ENCODE measurements at regions not wholly inside any gene's neighbourhood (a gene's known extent, or its start where the extent isn't known, plus 50 kb on each side); places are given as distances from the start of the nearest gene placed in this dataset.

DNA sequence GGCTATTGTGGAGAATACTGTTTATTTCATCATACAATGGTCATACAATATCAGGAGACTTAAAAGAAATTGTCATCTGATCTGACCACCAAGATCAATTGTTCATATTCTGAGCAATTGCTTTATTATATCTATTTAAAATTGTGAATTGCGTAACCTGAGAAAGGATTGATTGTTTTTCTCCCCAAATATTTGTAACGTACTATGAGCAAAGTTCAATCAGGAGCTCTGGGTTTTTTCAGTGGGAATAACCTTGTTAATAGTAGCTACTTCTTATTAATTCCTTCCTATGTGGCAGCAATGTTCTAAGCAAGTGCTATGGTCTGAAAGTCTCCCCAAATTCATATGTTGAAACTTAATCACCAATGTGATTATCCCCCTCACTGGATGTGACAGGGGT, 323.1 kb downstream of the ZPLD1 start:
- no peaks in the 10 kb centered on the region for H3K36me3 ChIP-seq (ENCODE audit: control insufficient read depth, insufficient read depth, low read length)
- ChIA-PET CTCF (no interaction called here), POLR2A (no interaction called here)
- no peak for DNase-seq (ENCODE audit: low read depth)
- no peaks in the 10 kb centered on the region for H3K27me3 ChIP-seq (ENCODE audit: control insufficient read depth, insufficient read depth, low read length)
- H3K4me3 ChIP-seq (ENCODE audit: low read depth, low read length), result no peak overlapping the region
- no peak for TF ChIP-seq CTCF (IDR thresholded peaks at IDR 0.05; ENCODE audit: insufficient read depth, low read depth, low read length)

GRCh38 chr3:102761766-102762165, 327.0 kb downstream of the ZPLD1 start:
- POLR2A ChIA-PET, result no interaction called here
- Histone ChIP-seq H3K27me3 (ENCODE audit: control insufficient read depth, insufficient read depth, low read length) (no peaks in the 10 kb centered on the region), H3K4me3 (ENCODE audit: low read depth, low read length) (no peak overlapping the region), H3K36me3 (ENCODE audit: control insufficient read depth, insufficient read depth, low read length) (no peaks in the 10 kb centered on the region)
- CTCF ChIA-PET, result interaction anchor here (1.1 kb wide), 1 partner anchor 21 kb away, joined by 3 read pairs; no protein-coding TSS in a partner anchor
- no peak for DNase-seq (ENCODE audit: low read depth)
- TF ChIP-seq CTCF (IDR thresholded peaks at IDR 0.05; ENCODE audit: insufficient read depth, low read depth, low read length), result no peak

- H3K27me3 ChIP-seq (ENCODE audit: control insufficient read depth, insufficient read depth, low read length), result no peaks in the 10 kb centered on the region
- ChIA-PET CTCF (interaction anchor here (1.6 kb wide), 1 partner anchor 117 kb away, joined by 4 read pairs; no protein-coding TSS in a partner anchor), POLR2A (no interaction called here)
- peak; percentile 46 for DNase-seq (ENCODE audit: low read depth)
- no peaks in the 10 kb centered on the region for H3K36me3 ChIP-seq (ENCODE audit: control insufficient read depth, insufficient read depth, low read length)
- no peak for TF ChIP-seq CTCF (IDR thresholded peaks at IDR 0.05; ENCODE audit: insufficient read depth, low read depth, low read length)
- H3K4me3 ChIP-seq (ENCODE audit: low read depth, low read length), result no peak overlapping the region
Observed at GRCh38 chr3:102790747-102791325, 356.0 kb downstream of the ZPLD1 start.

GRCh38 chr3:102791641-102792589, 357.1 kb downstream of the ZPLD1 start:
- ChIA-PET POLR2A (interaction anchor here (0.6 kb wide), 1 partner anchor 69 kb away, joined by 4 read pairs; no protein-coding TSS in a partner anchor), CTCF (interaction anchor here (1.6 kb wide), 1 partner anchor 118 kb away, joined by 4 read pairs; no protein-coding TSS in a partner anchor)
- DNase-seq (ENCODE audit: low read depth), result peak; percentile 20
- H3K4me3 ChIP-seq (ENCODE audit: low read depth, low read length), result no peak overlapping the region
- H3K27me3 ChIP-seq (ENCODE audit: control insufficient read depth, insufficient read depth, low read length), result no peaks in the 10 kb centered on the region
- no peak for TF ChIP-seq CTCF (IDR thresholded peaks at IDR 0.05; ENCODE audit: insufficient read depth, low read depth, low read length)
- no peaks in the 10 kb centered on the region for H3K36me3 ChIP-seq (ENCODE audit: control insufficient read depth, insufficient read depth, low read length)

DNA sequence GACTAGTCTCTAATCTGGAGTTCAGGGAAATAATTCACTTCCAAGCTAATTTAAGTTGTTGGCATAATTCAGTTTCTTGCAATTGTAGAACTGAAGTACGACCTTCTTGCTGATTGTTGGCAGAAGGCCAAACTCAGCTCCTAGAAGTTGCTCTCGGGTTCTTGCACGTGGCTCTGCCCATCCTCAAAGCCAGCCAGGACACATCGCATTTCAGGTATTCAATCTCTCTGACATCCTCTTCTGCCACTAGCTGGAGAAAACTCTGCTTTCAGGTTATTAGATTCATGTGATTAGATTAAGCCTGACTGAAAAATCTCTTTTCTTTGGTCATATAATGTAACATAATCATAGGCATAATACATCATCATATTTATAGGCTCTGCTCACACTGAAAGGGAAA, 362.0 kb downstream of the ZPLD1 start:
- H3K36me3 ChIP-seq (ENCODE audit: control insufficient read depth, insufficient read depth, low read length), result no peaks in the 10 kb centered on the region
- TF ChIP-seq CTCF (IDR thresholded peaks at IDR 0.05; ENCODE audit: insufficient read depth, low read depth, low read length), result no peak
- H3K4me3 ChIP-seq (ENCODE audit: low read depth, low read length), result no peak overlapping the region
- no peak for DNase-seq (ENCODE audit: low read depth)
- CTCF ChIA-PET, result no interaction called here
- POLR2A ChIA-PET, result no interaction called here
- H3K27me3 ChIP-seq (ENCODE audit: control insufficient read depth, insufficient read depth, low read length), result no peaks in the 10 kb centered on the region

Data from BJ (cell line).